ENCODE measurements at regions not wholly inside any gene's neighbourhood (a gene's known extent, or its start where the extent isn't known, plus 50 kb on each side); places are given as distances from the start of the nearest gene placed in this dataset.
A peak's percentile ranks its signal among the peaks of the same experiment; 100 is the strongest.

DNA sequence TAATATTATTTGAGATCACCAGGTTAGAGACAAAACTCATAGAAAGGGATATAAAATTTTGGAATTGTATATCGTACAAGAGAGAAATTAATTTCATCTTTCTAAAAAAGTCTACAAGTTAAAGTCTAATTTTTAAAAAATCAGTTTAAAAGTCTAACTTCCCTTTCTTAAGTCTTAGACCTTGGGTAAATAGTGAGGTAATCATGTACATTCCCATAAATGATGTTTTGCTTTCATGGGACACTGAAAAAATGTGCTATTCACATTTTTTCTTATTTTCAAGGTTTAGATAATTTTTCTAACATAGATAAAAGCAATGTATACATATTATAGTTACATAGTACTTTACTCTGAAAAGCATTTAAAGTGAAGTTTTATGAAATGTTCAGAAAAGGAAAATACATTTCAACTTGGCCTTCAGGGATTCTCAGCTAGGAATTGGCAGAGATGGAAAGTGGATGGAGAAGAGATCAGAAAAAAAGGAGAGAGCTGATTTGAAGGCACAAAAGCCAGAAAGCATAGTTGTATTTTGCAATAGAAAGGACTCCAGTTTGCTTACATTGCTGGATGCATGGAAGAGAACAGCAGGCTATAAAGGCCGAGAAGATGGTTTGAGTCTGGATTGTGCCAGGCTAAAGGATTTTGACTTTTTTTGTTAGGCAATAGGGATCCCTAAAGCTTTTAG, 194.0 kb downstream of the CASP12 start:
- Histone ChIP-seq H3K27ac (ENCODE audit: low read length) (peak overlapping the region; percentile 97; the same call in 1 of the 2 replicates), H3K9me3 (replicated peaks; ENCODE audit: insufficient read depth, low read length) (no peaks in the 10 kb centered on the region), H3K79me2 (ENCODE audit: low read length) (no peaks in the 10 kb centered on the region), H3K36me3 (replicated peaks; ENCODE audit: insufficient read depth, low read length) (no peaks in the 10 kb centered on the region), H2AFZ (ENCODE audit: low read length) (0 out of 2 replicates have a peak overlapping the region, but pooled peaks have one; percentile 42), H3K4me3 (ENCODE audit: low read length) (no peak overlapping the region; the same call in 1 of the 2 replicates), H3K27me3 (replicated peaks; ENCODE audit: insufficient read depth, low read length) (no peaks in the 10 kb centered on the region), H3K4me1 (ENCODE audit: low read length) (peaks cover 50% of the 10 kb centered on the region), H4K20me1 (ENCODE audit: insufficient read depth, low read length) (no peaks in the 10 kb centered on the region), H3K4me2 (ENCODE audit: low read depth, low read length) (peak overlapping the region; percentile 90), H3K9ac (ENCODE audit: low read length) (peak overlapping the region; percentile 70; the same call in 1 of the 2 replicates), H3K9me2 (replicated peaks; ENCODE audit: insufficient read depth, low read length) (no peaks in the 10 kb centered on the region), H3F3A (ENCODE audit: insufficient read depth, low read length) (peaks cover 40% of the 10 kb centered on the region)
- TF ChIP-seq, protein P1, sequence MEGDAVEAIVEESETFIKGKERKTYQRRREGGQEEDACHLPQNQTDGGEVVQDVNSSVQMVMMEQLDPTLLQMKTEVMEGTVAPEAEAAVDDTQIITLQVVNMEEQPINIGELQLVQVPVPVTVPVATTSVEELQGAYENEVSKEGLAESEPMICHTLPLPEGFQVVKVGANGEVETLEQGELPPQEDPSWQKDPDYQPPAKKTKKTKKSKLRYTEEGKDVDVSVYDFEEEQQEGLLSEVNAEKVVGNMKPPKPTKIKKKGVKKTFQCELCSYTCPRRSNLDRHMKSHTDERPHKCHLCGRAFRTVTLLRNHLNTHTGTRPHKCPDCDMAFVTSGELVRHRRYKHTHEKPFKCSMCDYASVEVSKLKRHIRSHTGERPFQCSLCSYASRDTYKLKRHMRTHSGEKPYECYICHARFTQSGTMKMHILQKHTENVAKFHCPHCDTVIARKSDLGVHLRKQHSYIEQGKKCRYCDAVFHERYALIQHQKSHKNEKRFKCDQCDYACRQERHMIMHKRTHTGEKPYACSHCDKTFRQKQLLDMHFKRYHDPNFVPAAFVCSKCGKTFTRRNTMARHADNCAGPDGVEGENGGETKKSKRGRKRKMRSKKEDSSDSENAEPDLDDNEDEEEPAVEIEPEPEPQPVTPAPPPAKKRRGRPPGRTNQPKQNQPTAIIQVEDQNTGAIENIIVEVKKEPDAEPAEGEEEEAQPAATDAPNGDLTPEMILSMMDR (IDR thresholded peaks at IDR 0.05; ENCODE audit: low read length): no peak
- TF ChIP-seq EZH2phosphoT487 (IDR thresholded peaks at IDR 0.05; ENCODE audit: low read length) (no peak), EZH2 (optimal IDR thresholded peaks at IDR 0.05; ENCODE audit: low read depth, low read length) (no peak)
- DNase-seq: no peak

DNA sequence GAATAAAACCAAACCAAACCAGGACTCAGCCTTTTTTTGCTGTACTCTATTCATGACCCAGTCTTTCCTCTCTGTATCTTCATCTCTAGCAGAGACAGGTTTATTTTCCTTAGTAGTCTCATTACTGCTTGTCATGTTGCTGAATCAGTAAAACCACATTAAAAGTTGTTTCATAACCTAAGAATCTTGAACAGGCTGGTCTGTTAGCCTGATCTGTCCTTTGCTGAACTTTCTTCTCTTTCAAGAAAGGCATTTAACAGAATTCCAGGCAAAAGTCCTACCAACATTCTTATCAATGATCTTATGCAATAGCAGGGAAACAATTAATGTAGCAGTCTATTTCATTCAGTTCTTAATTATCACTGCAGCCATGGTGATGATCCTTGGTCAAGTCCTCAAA, 197.7 kb downstream of the CASP12 start:
- H2AFZ ChIP-seq (ENCODE audit: low read length): no peak overlapping the region
- H3K4me3 ChIP-seq (ENCODE audit: low read length): 0 out of 2 replicates have a peak overlapping the region, but pooled peaks have one; percentile 3
- peaks cover 30% of the 10 kb centered on the region for H3F3A ChIP-seq (ENCODE audit: insufficient read depth, low read length)
- H3K36me3 ChIP-seq (replicated peaks; ENCODE audit: insufficient read depth, low read length): no peaks in the 10 kb centered on the region
- H3K9ac ChIP-seq (ENCODE audit: low read length): no peak overlapping the region
- no peaks in the 10 kb centered on the region for H3K9me2 ChIP-seq (replicated peaks; ENCODE audit: insufficient read depth, low read length)
- DNase-seq: peak; percentile 79
- H3K4me1 ChIP-seq (ENCODE audit: low read length): peaks cover 41% of the 10 kb centered on the region
- peak overlapping the region; percentile 57 for H3K4me2 ChIP-seq (ENCODE audit: low read depth, low read length)
- no peaks in the 10 kb centered on the region for H4K20me1 ChIP-seq (ENCODE audit: insufficient read depth, low read length)
- TF ChIP-seq EZH2 (optimal IDR thresholded peaks at IDR 0.05; ENCODE audit: low read depth, low read length) (no peak), EZH2phosphoT487 (IDR thresholded peaks at IDR 0.05; ENCODE audit: low read length) (no peak)
- TF ChIP-seq, protein P1 (IDR thresholded peaks at IDR 0.05; ENCODE audit: low read length): no peak
- peak overlapping the region; percentile 8; the same call in 1 of the 2 replicates for H3K27ac ChIP-seq (ENCODE audit: low read length)
- H3K27me3 ChIP-seq (replicated peaks; ENCODE audit: insufficient read depth, low read length): no peaks in the 10 kb centered on the region
- H3K9me3 ChIP-seq (replicated peaks; ENCODE audit: insufficient read depth, low read length): no peaks in the 10 kb centered on the region
- no peaks in the 10 kb centered on the region for H3K79me2 ChIP-seq (ENCODE audit: low read length)

DNA sequence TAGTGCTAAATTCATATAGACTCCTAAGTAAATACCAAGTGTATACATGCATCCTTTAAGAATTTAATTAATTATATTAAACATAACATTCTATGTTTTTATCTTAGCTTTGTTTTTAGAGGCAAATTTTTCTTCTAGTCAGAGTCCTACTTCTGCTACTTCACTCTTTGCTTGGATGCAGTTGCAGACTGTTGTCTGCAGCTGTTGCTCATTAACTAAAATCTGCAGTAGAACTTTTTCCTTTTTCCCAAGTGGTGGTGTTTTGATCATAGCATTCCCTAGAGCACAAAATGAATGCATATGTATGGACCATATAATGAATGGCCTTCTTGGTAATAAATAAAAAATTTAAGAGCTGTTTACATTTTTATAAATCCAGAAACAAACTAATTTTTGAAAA, 198.3 kb downstream of the CASP12 start:
- H3K4me2 ChIP-seq (ENCODE audit: low read depth, low read length): peak overlapping the region; percentile 57
- H2AFZ ChIP-seq (ENCODE audit: low read length): no peak overlapping the region
- peaks cover 23% of the 10 kb centered on the region for H3F3A ChIP-seq (ENCODE audit: insufficient read depth, low read length)
- TF ChIP-seq EZH2phosphoT487 (IDR thresholded peaks at IDR 0.05; ENCODE audit: low read length) (no peak), EZH2 (optimal IDR thresholded peaks at IDR 0.05; ENCODE audit: low read depth, low read length) (no peak)
- TF ChIP-seq, protein P1 (IDR thresholded peaks at IDR 0.05; ENCODE audit: low read length): no peak
- H3K9me3 ChIP-seq (replicated peaks; ENCODE audit: insufficient read depth, low read length): no peaks in the 10 kb centered on the region
- no peak overlapping the region for H3K9ac ChIP-seq (ENCODE audit: low read length)
- no peaks in the 10 kb centered on the region for H4K20me1 ChIP-seq (ENCODE audit: insufficient read depth, low read length)
- no peaks in the 10 kb centered on the region for H3K79me2 ChIP-seq (ENCODE audit: low read length)
- H3K27ac ChIP-seq (ENCODE audit: low read length): peak overlapping the region; percentile 8; the same call in 1 of the 2 replicates
- H3K9me2 ChIP-seq (replicated peaks; ENCODE audit: insufficient read depth, low read length): no peaks in the 10 kb centered on the region
- peaks cover 37% of the 10 kb centered on the region for H3K4me1 ChIP-seq (ENCODE audit: low read length)
- no peaks in the 10 kb centered on the region for H3K27me3 ChIP-seq (replicated peaks; ENCODE audit: insufficient read depth, low read length)
- DNase-seq: no peak
- no peaks in the 10 kb centered on the region for H3K36me3 ChIP-seq (replicated peaks; ENCODE audit: insufficient read depth, low read length)
- H3K4me3 ChIP-seq (ENCODE audit: low read length): no peak overlapping the region
